Esophagus muscularis mucosa (tissue), 4 donors: ENCODE measurements at regions not wholly inside any gene's neighbourhood (a gene's known extent, or its start where the extent isn't known, plus 50 kb on each side); places are given as distances from the start of the nearest gene placed in this dataset.

Experiments
- DNase-seq: peaks from one replicate; pipeline ENCODE4 v3.0.0-alpha.2; 2017; ENCODE audit errors: extremely low spot score
- H3K27ac ChIP-seq, 4 donors: fragments of 200-600 bp; sonication (generic); replicated peaks in 1 of 4; 1 replicate in 3 of 4; 2 replicates in 1 of 4; pipeline ENCODE4 v1.5.1; 2016 to 2019; ENCODE audit warnings: mild to moderate bottlenecking in 1 of 4
- H3K27me3 ChIP-seq, 4 donors: fragments of 200-600 bp; sonication (generic); one replicate each; pipeline versions ENCODE4 v1.5.1 to v1.6.0; 2016 to 2019
- H3K36me3 ChIP-seq, 4 donors: fragments of 200-600 bp; sonication (generic); one replicate each; pipeline ENCODE4 v1.5.1; 2016 to 2019
- H3K4me1 ChIP-seq, 4 donors: fragments of 200-600 bp; sonication (generic); one replicate each; pipeline ENCODE4 v1.5.1; 2016 to 2019
- H3K4me3 ChIP-seq, 4 donors: fragments of 200-600 bp; sonication (generic); 1 replicate in 2 of 4; 2 replicates in 2 of 4; pipeline ENCODE4 v1.5.1; 2016 to 2019; ENCODE audit warnings: mild to moderate bottlenecking in 4 of 4, moderate library complexity in 1 of 4
- H3K9me3 ChIP-seq, 4 donors: fragments of 200-600 bp; sonication (generic); 1 replicate in 3 of 4; 2 replicates in 1 of 4; pipeline ENCODE4 v1.5.1; 2016 to 2019
- CTCF ChIP-seq, 3 experiments: fragments of 200-600 bp in 2 of 3; fragments of 450-650 bp in 1 of 3; sonication (generic) in 2 of 3; IDR thresholded peaks; one replicate each; pipeline ENCODE4 v1.5.1; 2017 to 2019; ENCODE audit warnings: antibody characterized with exemption in 3 of 3, mild to moderate bottlenecking in 2 of 3, moderate library complexity in 1 of 3
- EP300 ChIP-seq: sonication (generic); formaldehyde crosslinking; IDR thresholded peaks from one replicate; pipeline ENCODE4 v1.6.1; 2017; ENCODE audit warnings: antibody characterized with exemption
- POLR2A ChIP-seq: fragments of 450-650 bp; IDR thresholded peaks from one replicate; pipeline ENCODE4 v1.6.1; 2017; ENCODE audit warnings: antibody characterized with exemption, moderate library complexity, mild to moderate bottlenecking, low read depth
- POLR2AphosphoS5 ChIP-seq, 2 donors: sonication (generic); formaldehyde crosslinking; IDR thresholded peaks; one replicate each; pipeline ENCODE4 v1.6.1; 2017; ENCODE audit warnings: antibody characterized with exemption in 2 of 2
- WGBS: methylation state at CpG from one replicate; pipeline ENCODE4 v1.1.5; 2018; 5-methylcytosine and 5-hydroxymethylcytosine counted together
- intact Hi-C: fragments of 100-400 bp; cut with DNase I; formaldehyde crosslinking; loops from one replicate; pipeline ENCODE4 v1.15.1; 2023

DNA sequence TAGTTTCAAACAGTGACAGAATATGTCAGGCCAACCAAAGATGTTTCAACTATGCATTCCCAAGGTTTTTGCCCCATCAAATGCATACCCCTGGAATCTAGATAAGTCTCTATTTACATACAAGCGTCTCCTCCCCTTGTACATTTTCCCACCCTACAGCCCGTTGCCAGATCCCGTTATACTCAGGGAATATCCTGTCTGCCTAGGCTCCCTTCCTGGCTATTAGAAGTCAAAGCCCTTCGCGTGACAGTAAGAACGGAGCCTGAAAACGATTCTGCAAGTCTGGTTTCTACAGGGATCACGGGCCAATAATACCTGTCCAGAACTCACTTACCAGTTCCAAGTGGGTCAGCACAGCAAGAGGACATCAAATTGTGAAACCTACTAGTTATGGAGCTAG, 134.8 kb downstream of the LACC1 start:
- Histone ChIP-seq H3K4me1 (peaks cover 20 to 35% (median 29%) of the 10 kb centered on the region in 4 donors), H3K27me3 (no peaks in the 10 kb centered on the region), H3K9me3 (no peaks in the 10 kb centered on the region), H3K4me3 (no peak overlapping the region), H3K27ac (peak overlapping the region in 1 of 4 donors; percentile 13), H3K36me3 (no peaks in the 10 kb centered on the region)
- TF ChIP-seq CTCF (IDR thresholded peaks at IDR 0.05): no peak
- TF ChIP-seq POLR2AphosphoS5 (IDR thresholded peaks at IDR 0.05): no peak
- no peak for TF ChIP-seq POLR2A
- TF ChIP-seq EP300: no peak
- 94% methylated on average over 8 of the region's 8 CpGs for WGBS
- no peak for DNase-seq
- intact Hi-C loops: no loop called here

DNA sequence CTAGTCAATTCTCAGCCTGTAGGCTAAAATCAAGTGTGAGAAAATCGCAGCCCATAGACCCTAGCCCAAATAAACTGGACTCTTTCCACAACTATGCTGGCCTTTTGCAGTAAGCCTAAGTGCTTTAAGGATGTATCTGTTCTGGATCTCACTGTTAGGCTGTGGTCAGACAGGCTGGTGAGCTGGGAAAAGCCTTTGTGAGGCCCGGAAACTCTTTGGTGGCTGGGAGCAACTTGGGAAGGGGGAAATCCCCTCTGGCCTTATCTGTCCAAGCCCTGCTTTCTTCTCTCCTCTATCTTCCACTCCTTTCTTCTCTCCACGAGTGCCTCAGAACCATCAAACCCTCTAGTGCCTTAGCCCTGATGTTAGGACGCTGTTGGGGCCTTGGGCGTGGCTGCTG, 135.4 kb downstream of the LACC1 start:
- Histone ChIP-seq H3K9me3 (no peaks in the 10 kb centered on the region), H3K27ac (no peak overlapping the region), H3K4me1 (peaks cover 20 to 35% (median 29%) of the 10 kb centered on the region in 4 donors), H3K27me3 (no peaks in the 10 kb centered on the region), H3K4me3 (no peak overlapping the region), H3K36me3 (no peaks in the 10 kb centered on the region)
- TF ChIP-seq EP300 (no peak), CTCF (IDR thresholded peaks at IDR 0.05) (no peak), POLR2AphosphoS5 (IDR thresholded peaks at IDR 0.05) (no peak), POLR2A (no peak)
- intact Hi-C loops: no loop called here
- DNase-seq: no peak
- 92% methylated on average over 5 of the region's 5 CpGs for WGBS

GRCh38 chr13:44015811-44016210, 136.1 kb downstream of the LACC1 start:
- TF ChIP-seq EP300 (no peak), CTCF (IDR thresholded peaks at IDR 0.05) (no peak), POLR2A (no peak), POLR2AphosphoS5 (IDR thresholded peaks at IDR 0.05) (no peak)
- Histone ChIP-seq H3K27ac (no peak overlapping the region), H3K27me3 (no peaks in the 10 kb centered on the region), H3K4me3 (no peak overlapping the region), H3K4me1 (peaks cover 20 to 35% (median 29%) of the 10 kb centered on the region in 4 donors), H3K9me3 (no peaks in the 10 kb centered on the region), H3K36me3 (no peaks in the 10 kb centered on the region)
- 94% methylated on average over 6 of the region's 6 CpGs for WGBS
- no peak for DNase-seq
- intact Hi-C loops: no loop called here

DNA sequence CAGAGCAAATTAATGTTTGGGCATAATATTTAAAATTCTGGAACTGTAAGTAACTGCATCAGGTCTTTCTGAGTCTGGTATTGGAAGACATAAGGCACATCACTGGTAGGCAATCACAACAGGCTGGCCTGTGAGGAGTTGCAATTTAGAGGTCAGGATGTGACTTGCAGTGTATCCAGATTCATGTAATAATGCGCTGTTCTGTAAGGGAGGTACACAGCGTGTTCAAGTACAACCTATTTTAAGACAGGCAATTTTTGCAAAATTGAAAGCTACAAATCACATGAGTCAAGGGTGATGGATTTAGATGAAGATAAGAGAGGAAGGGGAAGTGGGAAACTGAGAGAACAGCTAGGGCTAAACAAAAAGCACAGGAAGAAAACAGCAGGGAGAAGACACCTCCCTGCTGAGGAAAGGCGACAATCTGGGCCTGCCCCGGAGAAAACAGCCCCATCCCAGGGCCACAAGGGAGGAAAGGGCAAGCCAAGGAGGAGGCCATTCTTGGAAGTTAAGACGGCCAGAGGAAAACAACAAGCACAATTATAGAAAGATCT, 138.1 kb downstream of the LACC1 start:
- Histone ChIP-seq H3K4me1 (peaks cover 19 to 48% (median 29%) of the 10 kb centered on the region in 4 donors), H3K27me3 (no peaks in the 10 kb centered on the region), H3K9me3 (no peaks in the 10 kb centered on the region), H3K27ac (no peak overlapping the region), H3K36me3 (no peaks in the 10 kb centered on the region), H3K4me3 (no peak overlapping the region)
- TF ChIP-seq CTCF (IDR thresholded peaks at IDR 0.05) (no peak), EP300 (no peak), POLR2A (no peak), POLR2AphosphoS5 (IDR thresholded peaks at IDR 0.05) (no peak)
- WGBS: 62% methylated on average over 5 of the region's 5 CpGs
- DNase-seq: no peak
- intact Hi-C loops: no loop called here

GRCh38 chr13:44019651-44020050, 139.9 kb downstream of the LACC1 start:
- intact Hi-C loops: no loop called here
- Histone ChIP-seq H3K27ac (no peak overlapping the region), H3K27me3 (no peaks in the 10 kb centered on the region), H3K4me1 (peaks cover under 1 to 30% (median 15%) of the 10 kb centered on the region in 4 donors), H3K9me3 (no peaks in the 10 kb centered on the region), H3K36me3 (no peaks in the 10 kb centered on the region), H3K4me3 (no peak overlapping the region)
- WGBS: 92% methylated on average over 4 of the region's 4 CpGs
- TF ChIP-seq POLR2A (no peak), POLR2AphosphoS5 (IDR thresholded peaks at IDR 0.05) (no peak), CTCF (IDR thresholded peaks at IDR 0.05) (no peak), EP300 (no peak)
- no peak for DNase-seq
